GM19397 (cell line): ENCODE measurements at regions not wholly inside any gene's neighbourhood (a gene's known extent, or its start where the extent isn't known, plus 50 kb on each side); places are given as distances from the start of the nearest gene placed in this dataset.

ENCODE experiments used
- ATAC-seq: cut with Tn5 transposase; IDR thresholded peaks from one replicate; pipeline ENCODE4 v1.9.1; 2021; ENCODE audit warnings: mild to moderate bottlenecking, moderate library complexity; ENCODE audit not compliant: unreplicated experiment

- no peak for ATAC-seq
These were observed 116.1 kb downstream of the UCHL5 start for GRCh38 chr1:192943108-192943507.

DNA sequence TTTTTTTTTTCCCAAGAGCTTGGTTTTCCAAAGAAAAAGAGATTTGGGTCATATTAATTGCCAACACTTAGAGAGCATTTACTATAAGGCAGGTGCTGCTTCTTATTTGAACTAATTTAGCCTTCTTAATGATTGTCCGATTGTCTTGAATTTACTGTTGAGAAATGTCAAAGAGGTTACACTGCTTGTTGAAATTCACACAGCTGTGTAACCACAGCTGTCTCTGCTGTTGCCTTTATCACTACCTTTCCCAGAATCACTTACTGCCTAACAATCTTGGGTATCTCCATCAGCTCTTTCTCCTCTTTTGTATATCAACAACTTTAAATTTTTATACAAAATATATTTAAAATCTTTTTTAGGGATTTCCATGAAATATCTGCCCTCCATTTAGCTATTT is 115.6 kb downstream of the UCHL5 start:
- no peak for ATAC-seq

GRCh38 chr1:192945390-192946130 is 113.6 kb downstream of the UCHL5 start:
- no peak for ATAC-seq

DNA sequence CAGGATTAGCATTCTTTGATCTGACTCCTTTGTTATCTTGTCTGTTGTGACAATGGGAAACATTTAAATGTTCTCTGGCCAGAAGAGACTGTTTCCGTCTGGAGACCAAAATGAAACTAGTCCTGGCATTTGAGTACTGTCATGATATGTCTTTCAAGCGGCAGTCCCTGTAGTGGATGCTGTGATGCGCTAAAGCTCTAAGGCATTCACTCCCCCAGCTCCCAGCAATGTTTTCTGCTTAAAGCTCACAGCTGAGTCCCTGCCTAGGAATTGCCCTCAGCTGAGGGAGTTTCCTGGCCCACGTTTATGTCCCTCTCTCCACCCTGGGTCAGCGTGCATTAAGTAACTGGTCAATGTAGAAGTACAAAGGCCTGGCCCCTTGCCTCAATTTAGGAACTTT is 109.4 kb downstream of the UCHL5 start:
- ATAC-seq: no peak

DNA sequence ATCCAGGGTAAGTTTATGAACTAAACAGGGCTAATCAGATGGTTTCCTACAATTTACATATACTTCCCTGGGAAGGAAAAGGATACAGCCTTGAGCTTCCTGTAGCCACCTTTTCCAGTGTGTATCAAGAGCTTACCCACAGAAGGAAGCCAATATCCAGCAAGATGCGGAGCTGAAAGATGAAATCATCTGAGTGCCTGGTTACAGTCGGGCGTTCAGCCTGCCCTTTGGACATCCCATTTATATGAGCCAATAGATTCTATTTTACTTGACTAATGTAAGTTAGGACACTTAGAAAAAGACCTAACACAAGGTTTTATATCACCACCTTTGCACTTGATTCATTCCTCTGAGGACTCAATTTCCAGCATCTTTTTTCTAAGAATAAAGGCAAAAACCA is 108.2 kb downstream of the UCHL5 start:
- no peak for ATAC-seq

DNA sequence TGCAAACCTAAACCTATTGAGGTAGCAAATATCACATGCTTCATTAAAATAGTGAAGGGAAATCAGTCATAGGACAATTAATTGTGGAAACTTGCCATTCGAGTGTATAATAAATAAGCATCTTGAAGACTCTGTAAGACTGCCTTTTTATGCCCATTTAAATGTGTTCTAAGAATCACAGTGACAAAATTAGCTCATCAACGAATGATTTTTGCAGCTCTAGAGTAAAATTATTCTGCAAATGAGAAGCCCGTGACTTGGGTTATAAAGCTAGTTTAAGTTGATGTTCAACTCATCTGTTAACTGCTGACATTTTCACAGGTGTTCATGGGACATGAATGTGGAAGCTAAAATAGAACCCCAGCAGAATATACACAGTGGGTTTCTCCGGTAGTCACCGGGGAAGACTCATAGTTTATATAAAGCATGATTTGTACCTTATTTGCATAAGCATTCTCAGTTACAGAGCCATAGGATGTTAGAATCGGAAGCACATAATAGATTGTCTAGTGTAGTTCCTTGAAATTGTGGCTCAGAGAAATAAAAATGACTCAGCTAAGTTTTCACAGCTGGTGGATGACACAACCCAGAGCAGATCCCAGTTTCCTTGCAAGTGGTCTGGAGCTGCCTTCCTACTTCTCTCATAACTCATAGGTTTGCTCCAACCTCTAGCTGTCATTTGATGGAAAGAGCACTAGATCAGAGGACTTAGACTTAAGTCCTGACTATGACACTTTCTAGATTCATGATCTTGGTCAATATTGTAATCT is 107.3 kb downstream of the UCHL5 start:
- ATAC-seq: peak; percentile 92

- ATAC-seq: no peak
These were observed 106.5 kb downstream of the UCHL5 start for GRCh38 chr1:192952646-192953045.

DNA sequence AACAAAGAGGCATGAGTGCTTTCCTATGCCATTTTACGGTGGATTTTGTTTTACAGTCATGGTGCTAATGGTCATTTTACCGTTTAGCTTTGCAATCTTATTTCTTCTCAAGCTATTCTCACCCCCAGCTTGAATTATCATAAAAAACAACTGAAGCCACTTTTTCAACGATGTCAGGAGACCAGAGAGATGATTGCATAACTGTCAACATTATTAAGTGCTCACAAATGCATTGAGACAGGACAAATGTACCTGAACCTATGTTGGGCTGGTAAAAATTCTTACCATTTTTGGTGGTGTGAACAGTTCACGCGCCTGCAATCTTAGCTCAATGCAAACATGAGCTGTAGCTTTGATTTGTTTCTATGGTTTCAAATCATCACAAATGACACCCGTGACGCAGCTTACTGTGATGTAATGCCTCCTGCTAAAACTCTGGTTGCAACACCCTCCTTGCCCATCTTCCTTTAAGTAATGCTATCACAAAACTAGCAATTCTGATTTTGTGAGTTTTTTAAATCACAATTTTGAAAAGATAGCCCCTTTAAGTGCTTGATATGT is 104.4 kb downstream of the UCHL5 start:
- no peak for ATAC-seq

GRCh38 chr1:192958350-192958749 is 100.8 kb downstream of the UCHL5 start:
- no peak for ATAC-seq

GRCh38 chr1:192958871-192959270 is 100.3 kb downstream of the UCHL5 start:
- ATAC-seq: no peak

GRCh38 chr1:192959657-192960186 is 99.4 kb downstream of the UCHL5 start:
- no peak for ATAC-seq
